GM23248 (cell line): ENCODE measurements at regions not wholly inside any gene's neighbourhood (a gene's known extent, or its start where the extent isn't known, plus 50 kb on each side); places are given as distances from the start of the nearest gene placed in this dataset.

Experiments
- EZH2 ChIP-seq: fragments of 200-600 bp; sonication (generic); IDR thresholded peaks from 2 replicates; pipeline ENCODE4 v1.6.1; 2018; ENCODE audit warnings: antibody characterized with exemption, mild to moderate bottlenecking; ENCODE audit not compliant: insufficient read depth, poor library complexity, severe bottlenecking
- EZH2phosphoT487 ChIP-seq: fragments of 200-600 bp; sonication (generic); IDR thresholded peaks from 2 replicates; pipeline ENCODE4 v1.6.1; 2018; ENCODE audit warnings: antibody characterized with exemption, moderate library complexity, mild to moderate bottlenecking, low read depth; ENCODE audit not compliant: insufficient read depth

DNA sequence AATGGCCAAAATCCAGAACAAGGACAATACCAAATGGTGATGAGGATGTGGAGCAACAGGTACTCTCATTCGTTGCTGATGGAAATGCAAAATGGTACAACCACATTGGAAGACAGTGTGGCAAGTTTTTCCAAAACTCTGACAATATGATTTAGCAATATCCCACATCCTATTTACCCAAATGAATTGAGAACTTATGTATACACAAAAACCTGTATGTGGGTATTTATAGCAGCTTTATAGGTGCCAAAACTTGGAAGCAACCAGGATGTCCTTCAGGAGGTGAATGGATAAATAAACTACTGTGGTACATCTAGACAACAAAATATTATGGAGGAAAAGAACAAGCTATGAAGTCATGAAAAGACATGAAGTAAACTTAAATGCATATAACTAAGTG, 156.5 kb downstream of the TFAP2A start:
- no peak for TF ChIP-seq EZH2
- no peak for TF ChIP-seq EZH2phosphoT487
